Kidney epithelial cell (primary cell): ENCODE measurements at regions not wholly inside any gene's neighbourhood (a gene's known extent, or its start where the extent isn't known, plus 50 kb on each side); places are given as distances from the start of the nearest gene placed in this dataset.

Experiments used
- DNase-seq: peaks from one replicate; pipeline ENCODE4 v3.0.0-alpha.2; 2010; ENCODE audit warnings: low read depth
- H3K27me3 ChIP-seq: 2 replicates; pipeline ENCODE4 v1.6.0; 2011; ENCODE audit warnings: low read length; ENCODE audit not compliant: control insufficient read depth, insufficient read depth
- H3K36me3 ChIP-seq: 2 replicates; pipeline ENCODE4 v1.5.1; 2011; ENCODE audit warnings: low read length; ENCODE audit not compliant: control insufficient read depth, insufficient read depth
- H3K4me3 ChIP-seq: 2 replicates; pipeline ENCODE4 v1.5.1; 2011; ENCODE audit warnings: low read depth, mild to moderate bottlenecking, control low read depth, low read length
- CTCF ChIP-seq: IDR thresholded peaks from 2 replicates; pipeline ENCODE4 v1.5.1; 2011; ENCODE audit warnings: mild to moderate bottlenecking, moderate library complexity, low read length, control low read depth, inconsistent platforms; ENCODE audit not compliant: insufficient read depth, poor library complexity, severe bottlenecking

GRCh38 chr4:128354205-128354821 lies 66.7 kb upstream of the PGRMC2 start:
- DNase-seq = peak; percentile 93
- no peak for TF ChIP-seq CTCF
- Histone ChIP-seq H3K4me3 (no peak overlapping the region), H3K27me3 (no peaks in the 10 kb centered on the region), H3K36me3 (no peaks in the 10 kb centered on the region)

GRCh38 chr4:128353791-128354190 lies 66.2 kb upstream of the PGRMC2 start:
- H3K27me3 ChIP-seq = no peaks in the 10 kb centered on the region
- no peak for DNase-seq
- H3K4me3 ChIP-seq = no peak overlapping the region
- no peaks in the 10 kb centered on the region for H3K36me3 ChIP-seq
- TF ChIP-seq CTCF = no peak

GRCh38 chr4:128351502-128351901 lies 63.9 kb upstream of the PGRMC2 start:
- no peak for TF ChIP-seq CTCF

GRCh38 chr4:128350449-128351045 lies 62.9 kb upstream of the PGRMC2 start:
- no peak overlapping the region for H3K4me3 ChIP-seq

More at GRCh38 chr4:128351502-128351901, 63.9 kb upstream of the PGRMC2 start:
- H3K36me3 ChIP-seq = no peaks in the 10 kb centered on the region
- DNase-seq = no peak
- no peak overlapping the region for H3K4me3 ChIP-seq
- no peaks in the 10 kb centered on the region for H3K27me3 ChIP-seq

GRCh38 chr4:128349921-128350320 lies 62.3 kb upstream of the PGRMC2 start:
- no peaks in the 10 kb centered on the region for H3K27me3 ChIP-seq
- H3K36me3 ChIP-seq = no peaks in the 10 kb centered on the region
- no peak for DNase-seq
- TF ChIP-seq CTCF = no peak
- H3K4me3 ChIP-seq = no peak overlapping the region

More at GRCh38 chr4:128350449-128351045, 62.9 kb upstream of the PGRMC2 start:
- H3K27me3 ChIP-seq = no peaks in the 10 kb centered on the region
- no peak for DNase-seq
- no peak for TF ChIP-seq CTCF
- no peaks in the 10 kb centered on the region for H3K36me3 ChIP-seq
